ENCODE measurements at regions not wholly inside any gene's neighbourhood (a gene's known extent, or its start where the extent isn't known, plus 50 kb on each side); places are given as distances from the start of the nearest gene placed in this dataset.

GRCh38 chr14:77989441-77989991 is 180.7 kb upstream of the NRXN3 start:
- TF ChIP-seq CTCF (conservative IDR thresholded peaks at IDR 0.05; ENCODE audit: low read depth, low read length), result no peak
- TF ChIP-seq EZH2 (IDR thresholded peaks at IDR 0.05; ENCODE audit: borderline replicate concordance, low read depth, low read length, poor library complexity, severe bottlenecking), result no peak

Measured in A673 (cell line).